Activated naive CD4-positive, alpha-beta T cell treated with anti-CD3 and anti-CD28 coated beads, Interleukin-2, amount 50 U/mL, for 72 hours (primary cell): ENCODE measurements at regions not wholly inside any gene's neighbourhood (a gene's known extent, or its start where the extent isn't known, plus 50 kb on each side); places are given as distances from the start of the nearest gene placed in this dataset.
A peak's percentile ranks its signal among the peaks of the same experiment; 100 is the strongest.
"Not testable (repeated sequence)": the region's sequence is repeated elsewhere in the genome, so short reads cannot be mapped to it uniquely, and the experiment has no call there.

Experiments
- ATAC-seq, 2 donors: fragments of 150-1000 bp; cut with Tn5 transposase; 2 replicates each; pipeline ENCODE4 v1.10.0; 2021; ENCODE audit warnings: mild to moderate bottlenecking in 2 of 2, moderate library complexity in 2 of 2
- DNase-seq, 2 donors: peaks; one replicate each; pipeline ENCODE4 v3.0.0; 2021 to 2022; ENCODE audit warnings: low spot score in 2 of 2
- H3K27ac Mint-ChIP-seq, 2 donors: one replicate each; pipeline ENCODE4 v1.8.0; 2022; ENCODE audit warnings: mild to moderate bottlenecking in 2 of 2, mixed read lengths in 2 of 2
- H3K36me3 Mint-ChIP-seq, 2 donors: one replicate each; pipeline ENCODE4 v1.8.0; 2022; ENCODE audit warnings: mixed read lengths in 2 of 2
- H3K9me3 Mint-ChIP-seq, 2 donors: one replicate each; pipeline ENCODE4 v1.8.0; 2022; ENCODE audit warnings: mixed read lengths in 2 of 2

DNA sequence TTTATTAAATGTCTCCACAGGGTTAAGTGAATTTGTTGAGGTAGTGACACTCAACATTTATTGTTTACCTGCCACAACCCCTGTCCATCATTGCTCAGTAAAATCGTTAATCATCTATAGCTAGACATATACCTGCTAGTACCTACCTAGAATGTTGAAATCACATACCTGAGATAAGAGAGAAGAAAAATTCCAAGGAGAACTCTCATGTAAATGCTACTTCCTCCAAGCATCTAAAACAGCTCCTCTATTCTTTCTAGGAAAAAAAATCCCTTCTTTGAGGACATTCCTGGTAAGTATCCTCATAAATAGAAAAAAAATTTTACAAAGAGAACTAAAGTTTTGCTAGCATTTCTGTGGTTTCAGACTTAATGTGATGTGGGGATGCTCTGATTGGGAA is 325.1 kb downstream of the DAD1 start:
- DNase-seq (no peak), ATAC-seq (no peak)
- H3K9me3 Mint-ChIP-seq = no peaks in the 10 kb centered on the region
- H3K27ac Mint-ChIP-seq = no peak overlapping the region
- no peaks in the 10 kb centered on the region for H3K36me3 Mint-ChIP-seq

DNA sequence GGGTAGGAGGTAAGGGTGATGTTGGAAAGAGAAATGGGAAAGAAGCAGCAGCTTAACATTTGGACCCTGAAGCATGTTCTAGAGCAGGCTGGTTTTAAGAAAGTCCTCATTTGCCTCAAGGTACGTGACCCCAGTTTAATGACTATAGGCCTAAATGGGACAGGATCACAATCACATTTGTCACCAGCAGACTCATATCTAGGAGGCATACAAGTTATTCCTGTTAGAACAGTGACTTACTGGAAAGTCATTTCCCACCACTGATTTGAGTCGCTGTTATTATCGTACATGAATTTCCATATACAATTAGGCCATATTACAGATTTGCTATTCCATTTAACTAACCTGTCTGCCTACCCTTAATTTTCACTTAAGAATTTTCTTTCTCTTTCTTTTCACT is 326.1 kb downstream of the DAD1 start:
- Mint-ChIP-seq H3K27ac (no peak overlapping the region), H3K9me3 (no peaks in the 10 kb centered on the region), H3K36me3 (no peaks in the 10 kb centered on the region)
- no peak for ATAC-seq
- DNase-seq = no peak

DNA sequence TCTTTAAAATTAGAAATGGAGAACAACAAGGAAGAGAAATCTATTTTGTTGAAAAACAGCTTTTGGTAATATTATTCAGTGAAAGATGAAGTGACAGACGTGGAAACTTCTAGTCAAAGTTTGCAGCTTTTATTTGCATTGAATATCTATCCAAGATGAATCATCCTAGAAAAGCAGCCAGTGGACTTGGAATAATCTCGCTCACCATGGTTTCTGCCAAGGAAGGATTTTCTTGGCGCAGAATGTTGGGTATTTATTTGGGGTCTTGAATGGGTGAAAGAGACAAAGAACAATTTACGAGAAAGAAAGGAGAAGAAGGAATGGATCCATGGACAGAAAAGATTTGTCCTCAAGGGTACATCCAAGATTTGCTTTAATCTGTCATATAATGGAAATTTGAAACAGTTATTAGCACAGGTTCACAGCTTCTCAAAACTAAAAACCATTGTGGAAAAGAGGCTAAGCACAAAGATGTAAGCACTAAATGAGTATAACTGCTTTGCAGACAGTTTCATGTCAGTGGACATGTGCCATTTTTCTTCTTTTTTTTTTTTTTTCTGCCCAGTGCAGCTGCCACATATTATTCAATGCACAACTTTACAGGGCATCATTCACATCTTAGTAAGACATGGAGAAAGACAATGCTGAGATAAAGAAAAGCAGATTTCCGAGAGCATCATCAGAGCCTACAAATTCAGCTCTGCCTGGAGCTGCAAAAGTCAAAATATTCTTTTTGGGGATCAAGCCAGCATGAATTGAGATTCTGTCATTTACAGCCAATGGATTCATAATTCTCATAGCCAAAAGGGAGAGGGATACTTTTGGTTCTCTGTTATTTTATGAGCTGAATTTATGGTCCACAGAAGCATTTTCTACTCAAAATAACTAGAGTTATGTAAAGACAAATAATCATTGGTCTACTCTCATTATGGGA is 333.7 kb downstream of the DAD1 start:
- H3K27ac Mint-ChIP-seq = no peak overlapping the region
- H3K9me3 Mint-ChIP-seq = no peaks in the 10 kb centered on the region
- no peaks in the 10 kb centered on the region for H3K36me3 Mint-ChIP-seq
- ATAC-seq (no peak), DNase-seq (no peak)

DNA sequence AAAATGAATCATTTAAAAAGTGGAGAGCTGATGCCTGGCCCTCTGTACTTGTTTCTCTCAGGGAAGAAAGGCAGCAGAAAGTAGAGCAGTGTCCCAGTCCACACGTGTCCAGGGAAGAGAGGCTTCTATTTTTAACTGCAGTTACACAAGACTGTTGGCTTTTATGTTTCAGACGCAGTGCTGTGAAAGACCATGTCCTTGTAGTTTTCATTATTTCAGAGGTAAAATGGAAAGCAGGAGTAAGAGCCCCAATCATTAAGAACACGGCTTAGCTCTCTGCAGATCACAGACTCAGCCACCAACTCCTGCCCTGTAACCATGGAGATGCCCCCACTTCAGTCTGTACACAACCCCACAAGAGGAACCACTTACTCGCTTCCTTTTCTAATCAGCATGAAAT is 336.3 kb downstream of the DAD1 start:
- no peaks in the 10 kb centered on the region for H3K9me3 Mint-ChIP-seq
- DNase-seq (no peak), ATAC-seq (no peak)
- no peak overlapping the region for H3K27ac Mint-ChIP-seq
- no peaks in the 10 kb centered on the region for H3K36me3 Mint-ChIP-seq

DNA sequence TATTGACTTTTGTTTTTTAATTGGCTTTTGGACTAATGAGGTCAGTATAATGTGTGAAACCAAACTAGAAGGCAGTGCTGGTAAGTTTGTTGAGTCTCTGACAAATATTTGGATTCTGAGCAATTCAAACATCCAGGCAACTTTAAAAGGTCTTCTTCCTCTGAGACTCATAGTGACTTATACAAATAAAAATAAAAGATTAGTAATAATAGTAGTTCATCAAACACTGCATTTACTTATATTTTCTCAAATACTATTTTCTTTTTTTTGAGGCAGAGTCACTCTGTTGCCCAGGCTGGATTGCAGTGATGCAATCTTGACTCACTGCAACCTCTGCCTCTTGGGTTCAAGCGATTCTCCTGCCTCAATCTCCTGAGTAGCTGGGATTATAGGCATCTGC is 337.9 kb downstream of the DAD1 start:
- no peak overlapping the region for H3K27ac Mint-ChIP-seq
- no peaks in the 10 kb centered on the region for H3K36me3 Mint-ChIP-seq
- no peaks in the 10 kb centered on the region for H3K9me3 Mint-ChIP-seq
- DNase-seq (no peak), ATAC-seq (no peak)

DNA sequence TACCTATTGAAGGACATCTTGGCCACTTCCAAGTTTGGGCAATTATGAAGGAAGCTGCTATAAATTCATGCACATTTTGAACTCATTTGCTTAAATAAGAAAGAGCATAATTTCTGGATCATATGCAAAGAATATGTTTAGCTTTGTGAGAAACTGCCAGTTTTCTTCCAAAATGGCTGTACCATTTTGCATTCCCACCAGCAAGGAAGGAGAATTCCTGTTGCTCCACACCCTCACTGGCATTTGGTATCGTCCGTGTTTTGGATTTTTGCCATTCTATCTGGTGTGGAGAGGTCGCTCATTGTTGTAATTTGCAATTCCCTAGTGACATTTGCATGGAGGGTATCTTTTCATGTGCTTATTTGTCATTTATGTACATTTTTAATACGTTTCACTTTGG is 339.3 kb downstream of the DAD1 start:
- H3K36me3 Mint-ChIP-seq = no peaks in the 10 kb centered on the region
- ATAC-seq (no peak), DNase-seq (no peak)
- no peak overlapping the region for H3K27ac Mint-ChIP-seq
- no peaks in the 10 kb centered on the region for H3K9me3 Mint-ChIP-seq

DNA sequence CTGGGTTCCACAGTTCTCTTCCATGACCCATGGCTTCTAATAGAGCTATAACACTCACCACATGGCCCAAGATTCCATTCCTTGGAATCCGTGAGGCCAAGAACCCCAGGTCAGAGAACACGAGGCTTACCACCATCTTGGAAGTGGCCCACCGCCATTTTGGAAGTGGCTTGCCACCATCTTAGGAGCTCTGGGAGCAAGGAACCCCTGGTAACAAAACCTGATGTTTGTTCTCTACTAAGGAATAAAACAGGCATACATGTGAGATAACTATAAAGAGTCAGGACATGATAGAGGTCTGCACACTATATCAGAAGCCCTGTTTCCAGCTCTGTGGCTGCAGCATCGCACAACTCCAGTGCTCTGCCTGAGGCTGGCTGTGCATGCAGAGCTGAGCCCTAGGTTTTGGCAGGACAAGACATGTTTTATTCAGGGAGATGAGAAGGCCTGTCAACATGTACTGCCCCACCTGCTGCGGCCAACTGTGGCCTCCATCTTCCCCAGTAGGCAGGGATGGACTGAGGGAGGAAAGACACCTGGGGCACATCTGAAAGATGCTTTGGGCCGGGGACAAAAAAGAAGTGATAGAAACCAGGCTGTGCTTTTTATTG is 344.9 kb downstream of the DAD1 start:
- Mint-ChIP-seq H3K27ac (peak overlapping the region in 1 of 2 donors; percentile 36), H3K9me3 (no peaks in the 10 kb centered on the region), H3K36me3 (no peaks in the 10 kb centered on the region)
- no peak for ATAC-seq
- DNase-seq = no peak

DNA sequence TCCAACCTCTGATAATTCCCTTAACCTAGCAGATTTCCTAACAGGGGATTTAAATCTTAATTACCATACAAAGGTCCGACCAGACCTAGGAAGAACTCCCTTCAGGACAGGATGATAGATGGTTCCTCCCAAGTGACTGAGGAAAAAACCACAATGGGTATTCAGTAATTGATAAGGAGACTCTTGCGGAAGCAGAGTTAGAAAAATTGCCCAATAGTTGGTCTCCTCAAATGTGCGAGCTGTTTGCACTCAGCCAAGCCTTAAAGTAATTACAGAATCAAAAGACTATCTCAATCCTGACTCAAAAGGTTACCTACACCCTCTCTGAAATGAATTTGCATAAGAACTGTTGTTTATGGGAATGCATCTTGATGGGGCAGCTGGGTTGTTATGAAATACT is 350.7 kb downstream of the DAD1 start:
- not testable (repeated sequence) for H3K36me3 Mint-ChIP-seq, H3K27ac Mint-ChIP-seq, H3K9me3 Mint-ChIP-seq, ATAC-seq, DNase-seq

DNA sequence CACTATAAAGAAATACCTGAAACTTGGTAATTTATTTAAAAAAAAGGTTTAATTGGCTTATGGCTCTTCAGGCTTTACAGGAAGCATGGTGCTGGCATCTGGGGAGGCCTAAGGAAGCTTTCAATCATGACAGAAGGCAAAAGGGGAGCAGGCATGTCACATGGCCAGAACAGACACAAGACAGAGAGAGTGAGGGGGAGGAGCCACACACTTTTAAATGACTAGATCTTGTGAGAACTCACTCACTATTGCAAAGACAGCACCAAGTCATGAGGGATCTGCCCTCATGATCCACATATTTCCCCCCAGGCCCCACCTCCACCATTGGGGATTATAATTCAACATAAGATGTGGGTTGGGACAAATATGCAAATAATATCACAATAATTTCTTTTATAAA is 355.6 kb downstream of the DAD1 start:
- Mint-ChIP-seq H3K27ac (no peak overlapping the region), H3K9me3 (no peaks in the 10 kb centered on the region), H3K36me3 (no peaks in the 10 kb centered on the region)
- no peak for ATAC-seq
- DNase-seq = no peak

DNA sequence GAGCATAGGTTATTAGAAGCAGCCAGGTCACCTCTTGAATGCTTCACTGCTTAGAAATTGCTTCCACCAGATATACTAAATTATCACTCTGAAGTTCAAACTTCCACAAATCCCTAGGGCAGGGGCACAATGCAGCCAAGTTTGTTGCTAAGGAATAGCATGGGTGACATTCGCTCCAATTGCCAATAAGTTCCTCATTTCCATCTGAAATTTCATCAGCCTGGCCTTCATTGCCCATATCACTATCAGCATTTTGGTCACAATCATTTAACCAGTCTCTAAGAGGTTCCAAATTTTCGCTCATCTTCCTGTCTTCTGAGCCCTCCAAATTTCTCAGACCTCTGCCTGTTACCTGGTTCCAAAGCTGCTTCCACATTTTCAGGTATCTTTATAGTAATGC is 356.1 kb downstream of the DAD1 start:
- DNase-seq = no peak
- ATAC-seq = no peak
- Mint-ChIP-seq H3K9me3 (no peaks in the 10 kb centered on the region), H3K27ac (no peak overlapping the region), H3K36me3 (no peaks in the 10 kb centered on the region)

DNA sequence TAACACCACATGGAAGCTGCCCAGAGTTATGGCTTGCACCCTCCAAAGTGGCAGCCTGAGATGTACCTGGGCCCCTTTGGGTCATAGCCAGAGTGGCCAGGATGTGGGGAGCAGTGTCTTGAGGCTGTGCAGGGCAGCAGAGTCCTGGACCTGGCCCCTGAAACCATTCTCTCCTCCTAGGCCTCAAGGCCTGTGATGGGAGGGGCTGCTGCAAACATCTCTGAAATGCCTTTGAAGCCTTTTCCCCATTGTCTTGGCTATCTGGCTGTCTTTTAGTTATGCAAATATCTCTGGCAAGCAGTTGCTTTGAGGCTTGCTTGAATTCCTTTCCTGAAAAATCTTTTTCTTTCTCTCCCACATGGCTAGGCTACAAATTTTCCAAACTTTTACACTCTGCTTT is 356.5 kb downstream of the DAD1 start:
- Mint-ChIP-seq H3K36me3 (no peaks in the 10 kb centered on the region), H3K9me3 (no peaks in the 10 kb centered on the region), H3K27ac (no peak overlapping the region)
- ATAC-seq (no peak), DNase-seq (no peak)

DNA sequence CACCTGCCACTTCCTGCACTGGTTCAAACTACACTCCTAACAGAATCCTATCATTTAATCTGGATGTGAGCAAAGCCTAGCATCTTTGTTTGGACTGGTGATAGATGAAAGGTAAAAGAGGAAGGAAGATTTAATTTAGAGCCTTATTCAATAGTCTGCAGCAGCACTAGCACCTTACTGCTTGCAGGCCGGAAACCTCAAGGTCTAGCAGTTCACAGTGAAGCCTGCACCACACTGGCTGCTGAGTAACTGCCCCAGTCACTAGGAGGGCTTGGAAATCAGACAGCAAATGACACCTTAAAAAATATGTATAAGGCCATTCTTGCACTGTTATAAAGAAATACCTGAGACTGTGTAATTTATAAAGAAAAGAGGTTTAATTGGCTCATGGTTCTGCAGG is 358.0 kb downstream of the DAD1 start:
- no peaks in the 10 kb centered on the region for H3K9me3 Mint-ChIP-seq
- peak overlapping the region in 1 of 2 donors; percentile 81 for H3K27ac Mint-ChIP-seq
- ATAC-seq (peak in 1 of 2 donors; percentile 49), DNase-seq (no peak)
- no peaks in the 10 kb centered on the region for H3K36me3 Mint-ChIP-seq

DNA sequence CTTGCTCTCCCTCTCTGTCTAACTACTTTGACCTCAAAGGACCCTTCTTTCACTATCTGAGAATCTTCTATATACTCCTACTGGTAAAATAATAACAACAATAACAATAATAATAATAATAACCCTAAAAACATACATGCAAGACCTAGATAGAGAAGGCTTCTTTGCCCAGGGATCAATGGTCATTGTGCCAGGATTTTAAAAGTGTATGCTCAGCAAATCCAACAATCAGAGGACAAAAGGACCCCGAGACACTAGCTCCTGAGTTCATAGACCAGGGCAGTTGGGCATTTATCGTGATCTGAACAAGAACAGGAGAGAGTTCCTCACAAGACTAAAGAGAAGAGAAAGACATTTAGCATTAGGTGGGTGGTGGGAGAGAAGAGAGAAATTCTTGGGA is 358.5 kb downstream of the DAD1 start:
- no peaks in the 10 kb centered on the region for H3K36me3 Mint-ChIP-seq
- DNase-seq (no peak), ATAC-seq (no peak)
- H3K27ac Mint-ChIP-seq = no peak overlapping the region
- no peaks in the 10 kb centered on the region for H3K9me3 Mint-ChIP-seq

DNA sequence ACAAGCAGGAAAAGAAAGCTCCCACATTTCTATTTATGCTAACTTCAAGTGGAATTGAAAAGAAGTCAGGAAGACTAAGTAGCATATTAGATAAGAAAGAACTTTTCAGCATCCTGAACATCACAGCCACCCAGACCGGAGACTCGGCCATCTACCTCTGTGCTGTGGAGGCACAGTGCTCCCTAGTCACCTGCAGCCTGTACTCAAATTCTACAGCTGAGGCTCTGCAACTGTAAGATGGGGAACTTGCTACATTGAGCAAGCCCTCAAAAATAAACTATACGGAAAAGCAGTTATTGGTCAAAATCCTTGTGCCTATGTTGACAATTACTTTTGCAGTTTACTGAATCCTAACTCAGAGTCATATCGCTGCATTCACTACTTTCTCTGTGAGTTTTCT is 361.9 kb downstream of the DAD1 start:
- H3K27ac Mint-ChIP-seq = peak overlapping the region in 1 of 2 donors; percentile 83
- no peaks in the 10 kb centered on the region for H3K36me3 Mint-ChIP-seq
- no peaks in the 10 kb centered on the region for H3K9me3 Mint-ChIP-seq
- DNase-seq = no peak
- ATAC-seq = peak in 1 of 2 donors; percentile 9

DNA sequence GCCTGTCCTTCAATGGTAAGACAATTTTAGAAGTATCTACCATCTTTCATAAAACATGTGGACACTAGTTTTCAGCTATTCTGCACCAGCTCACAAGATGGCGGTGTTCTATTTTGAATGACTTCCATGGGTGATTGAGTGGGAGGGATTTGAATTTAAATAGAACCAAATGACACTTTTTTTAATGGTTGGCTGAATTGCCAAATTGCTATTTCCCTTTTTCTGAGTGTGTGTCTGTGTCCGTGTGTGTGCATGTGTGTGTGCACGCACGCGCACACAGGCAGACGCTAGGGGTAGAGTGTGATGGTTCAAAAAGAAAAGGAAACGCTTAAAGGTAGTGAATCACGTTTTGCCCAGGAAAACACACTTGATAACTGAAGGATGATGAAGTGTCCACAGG is 362.6 kb downstream of the DAD1 start:
- ATAC-seq (peak; percentile 60 to 67), DNase-seq (no peak)
- H3K9me3 Mint-ChIP-seq = no peaks in the 10 kb centered on the region
- peak overlapping the region in 1 of 2 donors; percentile 83 for H3K27ac Mint-ChIP-seq
- H3K36me3 Mint-ChIP-seq = no peaks in the 10 kb centered on the region

DNA sequence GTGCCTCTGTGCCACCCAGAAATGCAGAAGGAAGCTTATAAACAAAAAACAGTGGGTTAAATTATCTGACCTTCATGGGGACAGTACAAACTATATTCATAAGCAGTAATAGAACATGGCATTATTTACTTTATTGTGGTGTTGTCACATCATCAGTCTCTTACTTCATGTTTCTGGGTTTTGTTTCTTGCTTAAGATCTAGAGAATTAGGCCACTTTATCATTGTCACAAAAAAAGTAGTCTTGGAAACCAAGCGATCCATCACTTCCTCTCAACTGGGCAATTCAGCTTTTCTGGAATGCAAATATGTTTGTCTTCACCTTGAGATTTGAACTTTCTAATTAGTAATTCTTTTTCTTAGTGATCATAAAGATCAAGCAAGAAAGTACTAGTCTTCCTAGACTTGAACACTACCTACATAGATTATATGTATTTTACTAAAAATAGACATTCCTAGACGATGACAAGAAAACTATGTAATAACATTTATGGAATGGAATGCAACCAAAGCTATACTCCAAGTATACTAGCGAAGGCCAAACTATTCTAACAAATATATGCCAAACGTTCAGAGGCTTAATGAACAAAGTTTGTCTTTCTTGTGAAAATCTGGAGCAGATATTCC is 363.4 kb downstream of the DAD1 start:
- H3K27ac Mint-ChIP-seq = no peak overlapping the region

DNA sequence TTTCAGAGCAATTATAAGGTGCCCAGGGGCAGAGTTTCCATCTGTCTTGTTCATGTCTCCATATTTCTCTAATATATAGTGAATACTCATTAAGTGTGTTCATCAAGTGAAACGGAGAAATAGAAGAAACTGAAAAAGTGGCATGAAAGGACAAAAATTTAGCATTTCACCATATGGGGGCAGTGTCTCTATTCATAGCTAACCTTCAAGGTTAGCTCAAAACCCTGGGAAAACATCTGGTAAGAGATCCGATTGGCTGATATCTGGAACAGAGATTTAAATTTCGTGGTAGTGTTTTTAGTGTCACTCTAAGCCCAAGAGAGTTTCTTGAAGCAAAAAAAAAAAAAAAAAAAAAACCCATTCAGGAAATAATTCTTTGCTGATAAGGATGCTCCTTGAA is 367.5 kb downstream of the DAD1 start:
- Mint-ChIP-seq H3K27ac (peak overlapping the region in 1 of 2 donors; percentile 50), H3K9me3 (no peaks in the 10 kb centered on the region), H3K36me3 (no peaks in the 10 kb centered on the region)
- peak; percentile 22 to 58 for ATAC-seq
- no peak for DNase-seq

More for the DNA sequence above, 363.4 kb downstream of the DAD1 start:
- ATAC-seq (no peak), DNase-seq (no peak)
- H3K36me3 Mint-ChIP-seq = no peaks in the 10 kb centered on the region
- H3K9me3 Mint-ChIP-seq = no peaks in the 10 kb centered on the region
